ENCODE measurements at regions not wholly inside any gene's neighbourhood (a gene's known extent, or its start where the extent isn't known, plus 50 kb on each side); places are given as distances from the start of the nearest gene placed in this dataset.

- no peak for TF ChIP-seq CTCF (IDR thresholded peaks at IDR 0.05)
- TF ChIP-seq EZH2 (IDR thresholded peaks at IDR 0.05): no peak
- no peak for TF ChIP-seq EZH2phosphoT487 (IDR thresholded peaks at IDR 0.05)
Observed at GRCh38 chr4:22322996-22323395, 192.9 kb downstream of the ADGRA3 start.

Measured in neural progenitor cell (in vitro differentiated cells).